Parathyroid adenoma (tissue), 2 donors: ENCODE measurements at regions not wholly inside any gene's neighbourhood (a gene's known extent, or its start where the extent isn't known, plus 50 kb on each side); places are given as distances from the start of the nearest gene placed in this dataset.

Experiments used
- H2AFZ ChIP-seq: fragments of 300-600 bp; sonication (generic); one replicate; pipeline ENCODE4 v1.7.0; 2017; ENCODE audit warnings: antibody characterized with exemption, mild to moderate bottlenecking
- H3K27ac ChIP-seq: fragments of 300-600 bp; sonication (generic); one replicate; pipeline ENCODE4 v1.7.0; 2017
- H3K27me3 ChIP-seq: fragments of 300-600 bp; sonication (generic); one replicate; pipeline ENCODE4 v1.7.0; 2017; ENCODE audit warnings: low read length; ENCODE audit not compliant: control insufficient read depth, insufficient read depth
- H3K36me3 ChIP-seq: fragments of 300-600 bp; sonication (generic); one replicate; pipeline ENCODE4 v1.7.0; 2017; ENCODE audit warnings: low read length; ENCODE audit not compliant: control insufficient read depth, insufficient read depth
- H3K4me1 ChIP-seq: fragments of 300-600 bp; sonication (generic); one replicate; pipeline ENCODE4 v1.7.0; 2017; ENCODE audit warnings: control low read depth
- H3K4me2 ChIP-seq: fragments of 300-600 bp; sonication (generic); one replicate; pipeline ENCODE4 v1.7.0; 2017; ENCODE audit warnings: low read length
- H3K4me3 ChIP-seq: fragments of 300-600 bp; sonication (generic); one replicate; pipeline ENCODE4 v1.7.0; 2017; ENCODE audit warnings: low read depth, low read length
- H3K79me2 ChIP-seq: fragments of 300-600 bp; sonication (generic); one replicate; pipeline ENCODE4 v1.7.0; 2017; ENCODE audit warnings: control low read depth
- H3K9ac ChIP-seq: fragments of 300-600 bp; sonication (generic); one replicate; pipeline ENCODE4 v1.7.0; 2017; ENCODE audit warnings: mild to moderate bottlenecking
- H3K9me3 ChIP-seq: fragments of 300-600 bp; sonication (generic); one replicate; pipeline ENCODE4 v1.7.0; 2017; ENCODE audit warnings: low read length; ENCODE audit not compliant: control insufficient read depth
- CTCF ChIP-seq: fragments of 300-600 bp; sonication (generic); IDR thresholded peaks from one replicate; pipeline ENCODE4 v1.7.0; 2017; ENCODE audit warnings: antibody characterized with exemption, mild to moderate bottlenecking
- donor health status: primary hyperparathyroidism.

GRCh38 chr2:111702804-111703196 is 181.2 kb downstream of the ANAPC1 start:
- H3K27me3 ChIP-seq: no peaks in the 10 kb centered on the region
- no peak overlapping the region for H3K4me3 ChIP-seq
- H3K9me3 ChIP-seq: no peaks in the 10 kb centered on the region
- H3K4me1 ChIP-seq: peaks cover 30% of the 10 kb centered on the region
- H3K79me2 ChIP-seq: no peaks in the 10 kb centered on the region
- H2AFZ ChIP-seq: peak overlapping the region; percentile 16
- H3K36me3 ChIP-seq: no peaks in the 10 kb centered on the region
- H3K4me2 ChIP-seq: no peak overlapping the region
- H3K9ac ChIP-seq: no peak overlapping the region
- H3K27ac ChIP-seq: no peak overlapping the region
- TF ChIP-seq CTCF: no peak

DNA sequence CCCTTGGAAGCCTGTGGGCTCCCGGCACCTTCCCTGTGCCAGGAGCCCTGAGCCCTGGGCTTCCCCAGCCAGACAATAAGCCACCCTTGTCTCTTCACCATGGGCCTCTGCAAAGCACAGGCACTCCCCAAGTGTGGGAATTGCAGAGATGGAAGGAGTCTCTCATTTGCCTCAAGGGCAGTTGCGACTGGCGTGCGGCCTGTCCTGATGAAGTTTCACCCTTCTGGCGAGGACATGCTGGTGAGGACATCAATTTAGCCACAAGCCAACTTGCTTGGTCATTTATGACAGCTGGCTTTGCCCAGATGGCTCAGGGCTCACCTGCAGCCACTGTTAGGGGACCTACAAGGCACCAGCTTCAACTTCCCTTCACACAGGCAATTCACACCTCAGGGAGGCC is 180.2 kb downstream of the ANAPC1 start:
- Histone ChIP-seq H3K27me3 (no peaks in the 10 kb centered on the region), H3K36me3 (no peaks in the 10 kb centered on the region), H3K27ac (no peak overlapping the region), H3K4me2 (no peak overlapping the region), H2AFZ (no peak overlapping the region), H3K4me3 (no peak overlapping the region), H3K9me3 (no peaks in the 10 kb centered on the region), H3K79me2 (no peaks in the 10 kb centered on the region), H3K9ac (no peak overlapping the region), H3K4me1 (peaks cover 25% of the 10 kb centered on the region)
- TF ChIP-seq CTCF: no peak

GRCh38 chr2:111704246-111704645 is 179.7 kb downstream of the ANAPC1 start:
- no peaks in the 10 kb centered on the region for H3K27me3 ChIP-seq
- H3K9me3 ChIP-seq: no peaks in the 10 kb centered on the region
- H3K9ac ChIP-seq: no peak overlapping the region
- H3K4me3 ChIP-seq: no peak overlapping the region
- no peak overlapping the region for H3K4me2 ChIP-seq
- no peak overlapping the region for H3K27ac ChIP-seq
- peaks cover 24% of the 10 kb centered on the region for H3K4me1 ChIP-seq
- no peaks in the 10 kb centered on the region for H3K79me2 ChIP-seq
- H3K36me3 ChIP-seq: no peaks in the 10 kb centered on the region
- no peak overlapping the region for H2AFZ ChIP-seq
- no peak for TF ChIP-seq CTCF

GRCh38 chr2:111705239-111705638 is 178.8 kb downstream of the ANAPC1 start:
- H3K36me3 ChIP-seq: no peaks in the 10 kb centered on the region
- H3K4me3 ChIP-seq: no peak overlapping the region
- H3K27me3 ChIP-seq: no peaks in the 10 kb centered on the region
- no peak overlapping the region for H2AFZ ChIP-seq
- no peak overlapping the region for H3K4me2 ChIP-seq
- H3K9me3 ChIP-seq: no peaks in the 10 kb centered on the region
- no peaks in the 10 kb centered on the region for H3K79me2 ChIP-seq
- H3K4me1 ChIP-seq: peaks cover 21% of the 10 kb centered on the region
- TF ChIP-seq CTCF: no peak
- no peak overlapping the region for H3K9ac ChIP-seq
- H3K27ac ChIP-seq: no peak overlapping the region

DNA sequence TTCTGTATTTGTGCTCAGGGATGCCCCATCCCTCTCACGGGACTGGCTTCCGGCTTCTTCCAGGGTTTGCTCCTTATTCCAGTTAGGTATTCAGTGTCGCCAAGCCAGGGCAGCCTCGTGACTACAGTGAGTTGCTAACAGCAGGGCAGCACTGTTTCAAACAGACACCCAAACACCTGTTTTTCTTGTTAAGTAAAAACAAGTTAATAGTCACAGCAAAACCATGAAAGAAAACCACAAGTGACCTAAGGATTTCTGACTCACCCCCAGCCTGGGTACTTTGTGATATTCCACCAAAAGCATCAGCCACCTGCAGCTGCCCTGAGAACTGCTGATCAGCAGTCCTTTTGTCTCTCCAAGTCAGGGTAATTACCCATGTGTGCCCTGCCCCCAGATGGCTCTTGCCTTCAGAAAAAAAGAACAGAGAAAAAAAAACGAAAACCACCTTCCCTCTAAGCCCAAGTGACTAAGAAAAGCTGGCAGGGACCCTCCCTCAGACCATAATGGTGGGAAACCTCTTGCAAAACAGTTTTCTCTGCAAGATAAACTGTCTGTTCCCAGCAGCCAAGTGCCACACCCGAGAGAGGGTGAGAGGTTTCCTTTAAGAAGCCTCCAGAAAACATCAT is 178.2 kb downstream of the ANAPC1 start:
- no peak for TF ChIP-seq CTCF
- H3K79me2 ChIP-seq: no peaks in the 10 kb centered on the region
- peak overlapping the region; percentile 47 for H3K27ac ChIP-seq
- no peaks in the 10 kb centered on the region for H3K36me3 ChIP-seq
- no peaks in the 10 kb centered on the region for H3K9me3 ChIP-seq
- H3K9ac ChIP-seq: no peak overlapping the region
- H3K27me3 ChIP-seq: no peaks in the 10 kb centered on the region
- H3K4me3 ChIP-seq: no peak overlapping the region
- no peak overlapping the region for H3K4me2 ChIP-seq
- peaks cover 21% of the 10 kb centered on the region for H3K4me1 ChIP-seq
- peak overlapping the region; percentile 2 for H2AFZ ChIP-seq
